Globus pallidus (tissue), 1 donor: ENCODE measurements at regions not wholly inside any gene's neighbourhood (a gene's known extent, or its start where the extent isn't known, plus 50 kb on each side); places are given as distances from the start of the nearest gene placed in this dataset.
A peak's percentile ranks its signal among the peaks of the same experiment; 100 is the strongest.

ENCODE experiments used
- DNase-seq: peaks from one replicate; pipeline ENCODE4 v3.0.0-alpha.2; 2015; ENCODE audit warnings: low spot score

DNA sequence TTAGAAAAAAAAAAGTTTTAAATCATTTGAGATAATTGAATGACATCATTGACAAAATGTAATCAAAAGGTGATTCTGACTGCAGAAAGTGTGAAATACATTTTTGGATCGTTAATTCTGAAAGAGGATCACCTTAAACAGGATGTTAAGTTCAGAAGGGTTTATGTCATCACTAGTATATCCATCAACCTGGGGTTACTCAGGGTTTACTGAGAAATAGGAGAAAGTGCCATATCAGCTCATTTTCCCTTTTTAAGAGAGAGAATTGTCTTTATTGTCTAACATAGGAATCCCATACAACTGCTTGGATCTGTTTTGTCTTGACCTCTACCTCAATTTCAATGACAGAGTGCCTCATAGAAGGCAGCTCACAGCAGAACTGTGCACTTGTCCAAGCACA is 466.1 kb upstream of the LINC00305 start:
- DNase-seq = no peak

DNA sequence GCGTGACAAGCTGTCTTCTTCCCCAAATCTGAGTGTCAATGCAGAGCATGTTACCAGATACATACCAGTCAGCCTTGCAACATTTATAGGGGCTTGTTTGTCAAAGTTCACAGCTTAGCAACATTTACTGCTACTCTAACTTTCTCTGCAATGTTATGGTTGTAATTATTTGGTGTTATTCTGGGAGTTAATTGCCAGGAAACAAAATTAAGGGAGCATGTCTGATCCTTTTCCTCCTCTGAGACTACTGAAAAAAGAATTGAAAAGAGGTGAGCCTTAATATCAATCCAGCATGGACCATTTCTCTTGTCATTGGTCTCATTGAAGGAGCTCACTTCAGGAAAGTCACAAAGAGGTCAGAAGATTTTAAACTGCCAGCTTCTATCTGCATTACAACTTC is 465.6 kb upstream of the LINC00305 start:
- DNase-seq = no peak

DNA sequence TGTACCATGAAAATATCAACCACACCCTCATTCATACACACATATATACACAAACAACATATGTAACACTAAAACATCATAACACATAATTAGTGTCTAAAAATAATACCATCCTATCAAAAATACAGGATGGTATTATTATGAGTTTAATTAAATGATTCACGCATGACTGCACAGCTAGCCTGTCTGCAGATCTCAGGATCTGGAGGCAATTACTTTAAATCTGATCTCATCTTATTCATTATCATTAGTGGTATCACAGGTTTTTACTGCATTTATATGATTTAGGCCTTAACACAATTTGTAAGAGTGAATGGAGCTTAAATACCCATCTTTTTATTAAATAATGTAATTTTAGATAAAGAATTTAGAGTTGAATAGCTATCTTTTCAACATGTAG is 443.4 kb upstream of the LINC00305 start:
- DNase-seq = no peak

DNA sequence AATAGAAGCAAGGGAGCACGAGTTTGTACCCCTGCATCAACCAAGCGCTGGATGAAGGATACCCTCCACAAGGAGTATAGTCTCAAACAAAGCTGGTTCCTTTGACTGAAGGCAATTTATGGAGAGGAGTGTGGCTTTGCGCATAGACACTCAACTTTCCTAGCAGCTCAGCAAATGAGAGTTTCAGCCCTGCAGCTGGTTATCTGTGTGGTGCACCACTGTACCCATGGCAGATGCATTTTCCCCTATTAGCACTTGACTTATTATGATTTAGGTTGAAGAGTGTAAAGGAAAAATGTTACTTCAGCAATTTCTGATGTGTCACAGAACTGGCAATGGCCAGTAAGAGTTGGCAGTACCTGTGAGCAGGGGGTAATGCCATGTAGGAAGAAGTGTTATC is 440.1 kb upstream of the LINC00305 start:
- no peak for DNase-seq

DNA sequence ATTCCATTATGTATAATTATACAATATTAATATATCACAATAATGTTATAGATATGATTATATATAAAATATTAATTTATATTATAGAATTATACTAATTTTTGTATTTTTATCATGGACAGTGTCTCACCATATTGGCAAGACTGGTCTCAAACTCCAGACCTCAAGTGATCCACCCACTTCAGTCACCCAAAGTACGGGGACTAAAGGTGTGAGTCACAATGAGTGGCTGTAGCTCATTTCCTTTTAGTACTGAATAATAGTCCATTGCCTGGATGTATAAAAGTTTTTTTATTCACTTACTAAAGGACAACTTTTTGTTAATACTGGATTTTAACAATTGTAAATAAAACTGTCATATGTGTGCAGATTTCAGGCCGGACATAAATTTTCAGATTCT is 417.6 kb upstream of the LINC00305 start:
- no peak for DNase-seq

DNA sequence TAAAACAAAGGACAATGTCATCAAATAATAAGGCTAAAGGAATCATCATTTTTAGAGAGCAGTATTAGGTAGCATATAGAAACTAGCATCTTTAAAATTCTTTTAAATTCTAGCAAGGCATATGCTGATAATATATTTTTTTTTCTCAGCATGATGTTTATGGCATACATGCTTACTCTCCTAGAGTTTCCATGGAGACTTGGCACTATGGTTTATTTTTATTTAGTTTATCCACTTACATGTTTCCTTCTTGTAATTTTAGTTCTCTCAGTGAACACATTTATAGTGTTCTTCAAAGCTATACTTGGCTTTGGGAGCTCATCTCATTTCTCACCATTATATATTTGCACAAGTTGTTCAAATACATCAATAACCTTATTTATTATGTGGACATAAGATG is 413.8 kb upstream of the LINC00305 start:
- DNase-seq = no peak

- DNase-seq = no peak
Measured at GRCh38 chr18:64546451-64546850, 397.6 kb upstream of the LINC00305 start.

- no peak for DNase-seq
Measured at GRCh38 chr18:64539847-64540246, 391.0 kb upstream of the LINC00305 start.

DNA sequence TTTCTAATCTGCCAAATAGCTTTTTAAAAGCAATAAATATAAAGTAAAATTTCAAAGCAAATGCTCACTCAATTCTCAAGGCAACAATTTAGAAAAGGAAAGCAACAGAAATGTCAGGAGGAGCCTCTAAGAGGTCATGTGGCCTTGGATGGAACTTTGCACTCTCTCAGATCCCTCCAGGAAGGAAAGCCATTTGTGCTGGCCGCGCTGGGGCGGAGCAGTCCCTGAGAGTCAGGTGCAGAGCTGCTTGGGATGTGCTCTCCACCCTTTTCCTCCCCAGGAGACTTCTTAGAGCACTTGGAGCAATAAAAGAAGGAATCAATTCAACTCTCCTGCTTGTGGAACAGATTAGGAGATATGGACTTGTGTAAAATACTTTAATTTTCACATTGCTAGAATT is 379.8 kb upstream of the LINC00305 start:
- no peak for DNase-seq

DNA sequence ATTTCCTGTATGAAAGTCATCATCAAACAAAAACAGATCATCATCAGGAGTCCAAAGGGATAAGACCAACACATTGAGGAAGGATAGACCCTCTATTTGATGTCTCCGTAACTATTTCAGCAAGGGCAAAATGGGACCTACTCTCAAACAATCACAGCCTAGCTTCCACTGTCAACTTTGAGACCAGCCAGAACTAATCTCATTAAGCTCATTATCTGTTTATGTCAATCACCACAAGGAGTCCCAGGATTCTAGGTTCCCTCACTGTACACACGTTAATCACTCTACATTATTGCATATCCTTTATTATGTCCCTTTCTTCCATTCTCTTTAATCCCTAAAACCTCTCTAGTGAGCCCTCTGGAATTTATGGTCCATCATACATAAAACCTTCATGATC is 370.3 kb upstream of the LINC00305 start:
- no peak for DNase-seq

DNA sequence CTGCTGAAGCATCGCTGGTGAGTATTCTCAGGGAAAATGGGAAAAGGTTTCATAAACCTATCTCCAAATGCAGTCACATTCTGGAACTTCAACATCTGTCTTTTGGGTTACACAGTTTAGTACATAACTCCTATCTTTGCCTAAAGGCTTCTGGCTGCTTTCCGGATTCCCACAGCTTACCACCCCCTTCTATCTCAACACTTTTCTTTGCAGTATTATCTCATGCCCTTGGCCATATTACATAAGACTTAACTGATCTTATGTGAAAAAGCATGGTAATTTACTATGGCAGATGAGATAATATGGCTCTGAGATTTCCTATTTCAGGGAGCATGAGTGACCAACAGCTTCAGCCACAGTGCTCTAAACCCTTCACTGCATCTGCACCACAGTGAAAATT is 369.3 kb upstream of the LINC00305 start:
- no peak for DNase-seq

GRCh38 chr18:64513401-64513800 is 364.5 kb upstream of the LINC00305 start:
- DNase-seq = no peak

DNA sequence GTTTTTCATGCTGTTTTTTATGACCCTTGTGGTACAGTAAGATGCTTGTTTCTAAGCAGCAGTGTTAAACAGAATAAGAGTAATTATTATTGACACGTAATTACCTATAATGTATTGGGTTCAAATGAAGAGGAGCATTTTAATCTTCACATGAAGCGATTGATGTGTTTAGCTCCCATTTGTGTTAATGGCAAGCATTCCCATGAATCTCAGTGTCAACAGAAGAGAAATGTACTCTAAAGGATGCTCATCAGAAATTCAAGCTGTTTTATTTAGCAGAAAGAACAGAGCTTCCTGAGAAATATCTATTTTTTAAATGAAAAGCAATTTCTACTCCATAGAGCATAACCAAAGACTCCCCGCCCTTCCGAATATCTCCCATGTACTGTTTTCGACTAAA is 341.3 kb upstream of the LINC00305 start:
- DNase-seq = no peak

DNA sequence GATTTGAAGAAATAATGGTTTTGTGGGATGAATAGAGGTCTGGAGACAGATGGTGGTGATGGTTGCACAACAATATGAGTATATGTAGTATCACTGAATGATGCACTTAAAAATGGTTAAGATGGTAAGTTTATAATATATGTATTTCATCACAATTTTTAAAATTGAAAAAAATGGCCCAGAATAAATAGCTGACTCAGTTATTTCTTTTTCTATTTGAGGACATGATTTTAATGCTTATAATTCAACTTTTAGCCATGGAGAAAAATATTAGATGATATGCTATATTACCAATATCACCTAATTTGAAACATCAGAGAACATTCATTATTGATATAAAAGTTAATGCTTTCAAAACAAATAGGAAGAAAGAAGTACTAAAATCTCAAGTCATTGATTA is 339.8 kb upstream of the LINC00305 start:
- DNase-seq = no peak

DNA sequence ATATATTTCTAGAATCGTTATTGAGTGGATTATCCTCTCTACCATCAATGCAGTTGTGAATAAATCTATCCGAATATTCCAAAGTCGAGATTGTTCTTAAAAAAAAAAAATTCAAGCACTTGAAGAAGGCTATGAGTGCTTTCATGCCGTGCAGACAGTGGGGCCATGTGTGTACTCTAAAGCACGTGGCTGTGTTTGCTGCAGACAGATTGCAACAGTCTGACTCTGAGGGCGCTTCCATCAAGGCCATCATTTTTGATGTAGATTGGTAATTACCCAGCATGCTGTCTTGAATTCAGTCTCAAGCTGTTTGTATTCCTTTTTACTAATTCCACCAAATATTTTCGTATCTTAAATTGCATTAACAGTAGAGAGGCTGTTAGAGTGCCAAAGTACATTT is 325.9 kb upstream of the LINC00305 start:
- no peak for DNase-seq

- no peak for DNase-seq
Measured at GRCh38 chr18:64474255-64474654, 325.4 kb upstream of the LINC00305 start.

GRCh38 chr18:64449434-64449833 is 300.5 kb upstream of the LINC00305 start:
- DNase-seq = no peak

DNA sequence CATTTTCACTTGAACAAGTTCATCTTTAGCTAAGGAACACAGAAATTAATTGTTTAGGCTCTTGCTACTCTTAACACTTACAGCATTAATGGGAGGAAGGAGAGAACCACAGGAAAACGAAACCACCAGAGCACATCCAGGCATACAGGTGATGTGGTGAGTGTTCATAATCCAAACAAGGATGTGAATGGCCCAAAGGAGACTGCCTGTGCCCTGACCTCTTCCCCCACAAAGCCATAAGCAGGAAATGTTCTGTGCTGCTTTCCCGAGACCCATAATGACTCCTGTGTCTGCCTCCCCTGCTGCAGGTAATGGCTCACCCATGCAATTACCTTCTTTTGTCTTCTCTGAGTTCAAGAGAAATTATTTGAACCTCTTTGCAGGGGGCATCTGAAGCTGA is 295.9 kb upstream of the LINC00305 start:
- no peak for DNase-seq

DNA sequence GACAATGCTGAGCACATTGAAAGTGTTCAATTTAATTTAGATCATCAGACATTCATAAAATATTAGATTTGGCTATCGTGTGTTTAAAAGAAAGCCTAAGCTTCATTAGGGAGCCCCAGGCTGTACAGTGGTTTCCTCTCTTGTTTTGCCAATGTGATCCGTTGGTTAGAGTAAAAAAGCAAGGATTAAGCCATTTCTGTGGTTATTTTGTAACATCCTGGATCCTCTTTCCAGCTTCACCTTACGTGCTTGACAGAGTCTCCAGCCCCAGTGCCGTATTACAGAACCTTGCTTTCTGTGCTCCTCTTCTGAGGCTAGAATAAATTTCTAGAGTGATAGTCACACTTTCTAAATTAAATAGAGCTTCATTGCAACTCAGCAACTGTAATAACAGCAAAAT is 289.3 kb upstream of the LINC00305 start:
- no peak for DNase-seq

- no peak for DNase-seq
Measured at GRCh38 chr18:64436111-64436510, 287.2 kb upstream of the LINC00305 start.

DNA sequence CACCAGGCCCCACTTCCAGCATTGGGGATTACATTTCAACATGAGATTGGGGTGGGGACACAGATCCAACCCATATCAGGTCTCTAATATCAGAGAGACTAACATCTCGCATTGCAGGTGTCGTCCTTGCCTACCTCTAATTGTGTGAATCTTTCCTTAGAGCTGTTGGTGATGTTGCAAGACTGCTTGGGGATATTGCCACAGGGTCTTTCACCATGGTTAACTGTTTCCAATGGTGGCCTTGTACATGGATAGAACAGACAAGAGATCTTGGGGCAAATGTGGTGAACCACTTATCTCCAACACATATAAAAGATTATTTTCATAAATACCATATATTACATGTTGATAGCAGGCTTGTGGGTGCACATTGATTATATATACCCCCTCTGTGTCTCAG is 270.3 kb upstream of the LINC00305 start:
- no peak for DNase-seq

DNA sequence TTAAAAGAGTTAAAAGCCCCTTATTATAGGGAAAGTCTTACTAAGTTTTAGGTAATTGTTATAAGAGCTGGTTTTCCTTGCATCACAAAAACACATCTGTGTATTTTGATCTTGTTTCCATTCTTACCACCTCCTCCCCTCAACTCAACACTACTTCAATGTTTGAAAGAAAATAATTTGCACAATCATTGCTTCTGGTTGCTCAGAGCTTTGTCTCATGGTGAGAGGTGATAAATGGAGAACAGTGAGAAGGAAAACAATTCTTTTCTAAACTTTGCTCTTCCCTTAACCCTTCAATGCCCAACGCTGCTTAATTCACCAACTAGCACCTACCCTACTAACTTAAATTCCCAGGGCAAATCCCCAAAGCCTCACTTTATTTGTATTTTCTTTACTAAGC is 268.1 kb upstream of the LINC00305 start:
- no peak for DNase-seq

- DNase-seq = no peak
Measured at GRCh38 chr18:64415218-64415617, 266.3 kb upstream of the LINC00305 start.

- no peak for DNase-seq
Measured at GRCh38 chr18:64410685-64411084, 261.8 kb upstream of the LINC00305 start.

- peak; percentile 4 for DNase-seq
Measured at GRCh38 chr18:64409511-64409910, 260.6 kb upstream of the LINC00305 start.
